K562 (cell line): ENCODE measurements at regions not wholly inside any gene's neighbourhood (a gene's known extent, or its start where the extent isn't known, plus 50 kb on each side); places are given as distances from the start of the nearest gene placed in this dataset.
A peak's percentile ranks its signal among the peaks of the same experiment; 100 is the strongest.

ENCODE experiments used
- BMI1 ChIP-seq: fragments of 150-350 bp; IDR thresholded peaks from 2 replicates; pipeline ENCODE4 v1.6.1; 2014; ENCODE audit warnings: low read length
- ERF ChIP-seq: fragments of 450-650 bp; formaldehyde crosslinking; IDR thresholded peaks from 2 replicates; pipeline ENCODE4 v1.4.0; 2020; ENCODE audit warnings: mild to moderate bottlenecking, mixed read lengths
- HMG20A ChIP-seq: fragments of 450-650 bp; formaldehyde crosslinking; conservative IDR thresholded peaks from 2 replicates; pipeline ENCODE4 v1.4.0; 2020; ENCODE audit warnings: mild to moderate bottlenecking, mixed read lengths
- NELFE ChIP-seq: IDR thresholded peaks from 2 replicates; pipeline ENCODE4 v1.6.1; 2011; ENCODE audit warnings: mild to moderate bottlenecking; ENCODE audit not compliant: insufficient read depth, insufficient read length
- PTRF ChIP-seq: fragments of 450-650 bp; IDR thresholded peaks from 2 replicates; pipeline ENCODE4 v1.6.1; 2016; ENCODE audit warnings: mild to moderate bottlenecking, missing genetic modification characterization, missing compliant biosample characterization
- RB1 ChIP-seq: fragments of 450-650 bp; IDR thresholded peaks from 2 replicates; pipeline ENCODE4 v1.6.1; 2017; ENCODE audit warnings: low read depth, mild to moderate bottlenecking
- SMARCB1 ChIP-seq: IDR thresholded peaks from 2 replicates; pipeline ENCODE4 v1.6.1; 2011; ENCODE audit warnings: improper control_type of control experiment, low read depth; ENCODE audit not compliant: insufficient read length
- ZNF445 ChIP-seq: fragments of 250-450 bp; sonication (Bioruptor Pico); IDR thresholded peaks from 2 replicates; pipeline ENCODE4 v1.4.0; 2020; ENCODE audit warnings: low read depth, mild to moderate bottlenecking, moderate library complexity
- TF ChIP-seq, protein P1 (sequence below), 2 experiments: IDR thresholded peaks in 1 of 2; conservative IDR thresholded peaks in 1 of 2; 2 replicates each; pipeline ENCODE4 v1.6.1; 2016; ENCODE audit warnings: low read depth in 2 of 2, mild to moderate bottlenecking in 1 of 2, missing compliant biosample characterization in 1 of 2, missing genetic modification characterization in 1 of 2, moderate library complexity in 1 of 2
- TF ChIP-seq, protein P2 (sequence below): fragments of 450-650 bp; IDR thresholded peaks from 2 replicates; pipeline ENCODE4 v1.6.1; 2016; ENCODE audit warnings: mild to moderate bottlenecking, moderate library complexity
- TF ChIP-seq, protein P3 (sequence below): fragments of 250-450 bp; sonication (Bioruptor Pico); IDR thresholded peaks from 2 replicates; pipeline ENCODE4 v1.8.0; 2021; ENCODE audit warnings: borderline replicate concordance, mild to moderate bottlenecking, moderate library complexity; ENCODE audit not compliant: poor library complexity, severe bottlenecking

DNA sequence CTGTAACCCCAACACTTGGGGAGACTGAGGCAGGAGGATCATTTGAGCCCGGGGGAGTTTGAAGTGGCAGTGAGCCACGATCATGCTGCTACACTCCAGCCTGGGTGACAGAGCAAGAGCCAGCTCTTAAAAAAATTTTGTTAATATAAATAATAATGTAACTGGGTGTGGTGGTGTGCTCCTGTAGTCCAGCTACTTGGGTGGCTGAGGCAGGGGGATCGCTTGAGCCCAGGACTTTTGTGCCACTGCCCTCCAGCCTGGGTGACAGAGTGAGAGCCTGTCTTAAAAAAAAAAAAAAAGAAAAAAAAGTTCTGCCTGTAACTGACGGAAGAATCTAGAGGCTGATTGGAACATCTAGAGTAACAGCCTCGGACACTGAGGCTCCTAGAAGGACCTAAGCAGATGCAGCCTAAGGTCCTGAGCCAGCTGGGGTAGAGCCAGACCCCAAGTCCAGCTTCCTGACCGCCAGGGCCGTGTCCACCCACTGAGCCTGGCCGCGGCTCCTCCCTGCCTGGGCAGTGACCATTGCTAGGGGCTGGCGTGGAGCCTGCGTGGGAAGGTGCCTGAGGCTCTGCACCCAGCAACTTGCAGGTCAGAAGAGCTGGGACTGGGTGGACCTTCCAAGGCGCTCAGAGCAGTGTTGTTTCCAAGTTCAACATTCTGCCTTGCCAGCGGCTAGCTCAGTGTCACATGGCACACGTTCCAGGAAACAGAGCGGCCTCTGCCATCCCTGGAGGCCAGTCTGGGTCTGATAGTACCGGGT, 209.4 kb upstream of the CIBAR2 start (continued):
- TF ChIP-seq, protein P1, sequence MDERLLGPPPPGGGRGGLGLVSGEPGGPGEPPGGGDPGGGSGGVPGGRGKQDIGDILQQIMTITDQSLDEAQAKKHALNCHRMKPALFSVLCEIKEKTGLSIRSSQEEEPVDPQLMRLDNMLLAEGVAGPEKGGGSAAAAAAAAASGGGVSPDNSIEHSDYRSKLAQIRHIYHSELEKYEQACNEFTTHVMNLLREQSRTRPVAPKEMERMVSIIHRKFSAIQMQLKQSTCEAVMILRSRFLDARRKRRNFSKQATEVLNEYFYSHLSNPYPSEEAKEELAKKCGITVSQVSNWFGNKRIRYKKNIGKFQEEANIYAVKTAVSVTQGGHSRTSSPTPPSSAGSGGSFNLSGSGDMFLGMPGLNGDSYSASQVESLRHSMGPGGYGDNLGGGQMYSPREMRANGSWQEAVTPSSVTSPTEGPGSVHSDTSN (CRISPR knock-in tag; IDR thresholded peaks at IDR 0.05; ENCODE audit: low read depth): no peak
- TF ChIP-seq, protein P1 (tag; conservative IDR thresholded peaks at IDR 0.05; ENCODE audit: low read depth): no peak
- no peak for TF ChIP-seq BMI1
- TF ChIP-seq ERF (CRISPR knock-in tag): peak; percentile 94
- TF ChIP-seq, protein P2, sequence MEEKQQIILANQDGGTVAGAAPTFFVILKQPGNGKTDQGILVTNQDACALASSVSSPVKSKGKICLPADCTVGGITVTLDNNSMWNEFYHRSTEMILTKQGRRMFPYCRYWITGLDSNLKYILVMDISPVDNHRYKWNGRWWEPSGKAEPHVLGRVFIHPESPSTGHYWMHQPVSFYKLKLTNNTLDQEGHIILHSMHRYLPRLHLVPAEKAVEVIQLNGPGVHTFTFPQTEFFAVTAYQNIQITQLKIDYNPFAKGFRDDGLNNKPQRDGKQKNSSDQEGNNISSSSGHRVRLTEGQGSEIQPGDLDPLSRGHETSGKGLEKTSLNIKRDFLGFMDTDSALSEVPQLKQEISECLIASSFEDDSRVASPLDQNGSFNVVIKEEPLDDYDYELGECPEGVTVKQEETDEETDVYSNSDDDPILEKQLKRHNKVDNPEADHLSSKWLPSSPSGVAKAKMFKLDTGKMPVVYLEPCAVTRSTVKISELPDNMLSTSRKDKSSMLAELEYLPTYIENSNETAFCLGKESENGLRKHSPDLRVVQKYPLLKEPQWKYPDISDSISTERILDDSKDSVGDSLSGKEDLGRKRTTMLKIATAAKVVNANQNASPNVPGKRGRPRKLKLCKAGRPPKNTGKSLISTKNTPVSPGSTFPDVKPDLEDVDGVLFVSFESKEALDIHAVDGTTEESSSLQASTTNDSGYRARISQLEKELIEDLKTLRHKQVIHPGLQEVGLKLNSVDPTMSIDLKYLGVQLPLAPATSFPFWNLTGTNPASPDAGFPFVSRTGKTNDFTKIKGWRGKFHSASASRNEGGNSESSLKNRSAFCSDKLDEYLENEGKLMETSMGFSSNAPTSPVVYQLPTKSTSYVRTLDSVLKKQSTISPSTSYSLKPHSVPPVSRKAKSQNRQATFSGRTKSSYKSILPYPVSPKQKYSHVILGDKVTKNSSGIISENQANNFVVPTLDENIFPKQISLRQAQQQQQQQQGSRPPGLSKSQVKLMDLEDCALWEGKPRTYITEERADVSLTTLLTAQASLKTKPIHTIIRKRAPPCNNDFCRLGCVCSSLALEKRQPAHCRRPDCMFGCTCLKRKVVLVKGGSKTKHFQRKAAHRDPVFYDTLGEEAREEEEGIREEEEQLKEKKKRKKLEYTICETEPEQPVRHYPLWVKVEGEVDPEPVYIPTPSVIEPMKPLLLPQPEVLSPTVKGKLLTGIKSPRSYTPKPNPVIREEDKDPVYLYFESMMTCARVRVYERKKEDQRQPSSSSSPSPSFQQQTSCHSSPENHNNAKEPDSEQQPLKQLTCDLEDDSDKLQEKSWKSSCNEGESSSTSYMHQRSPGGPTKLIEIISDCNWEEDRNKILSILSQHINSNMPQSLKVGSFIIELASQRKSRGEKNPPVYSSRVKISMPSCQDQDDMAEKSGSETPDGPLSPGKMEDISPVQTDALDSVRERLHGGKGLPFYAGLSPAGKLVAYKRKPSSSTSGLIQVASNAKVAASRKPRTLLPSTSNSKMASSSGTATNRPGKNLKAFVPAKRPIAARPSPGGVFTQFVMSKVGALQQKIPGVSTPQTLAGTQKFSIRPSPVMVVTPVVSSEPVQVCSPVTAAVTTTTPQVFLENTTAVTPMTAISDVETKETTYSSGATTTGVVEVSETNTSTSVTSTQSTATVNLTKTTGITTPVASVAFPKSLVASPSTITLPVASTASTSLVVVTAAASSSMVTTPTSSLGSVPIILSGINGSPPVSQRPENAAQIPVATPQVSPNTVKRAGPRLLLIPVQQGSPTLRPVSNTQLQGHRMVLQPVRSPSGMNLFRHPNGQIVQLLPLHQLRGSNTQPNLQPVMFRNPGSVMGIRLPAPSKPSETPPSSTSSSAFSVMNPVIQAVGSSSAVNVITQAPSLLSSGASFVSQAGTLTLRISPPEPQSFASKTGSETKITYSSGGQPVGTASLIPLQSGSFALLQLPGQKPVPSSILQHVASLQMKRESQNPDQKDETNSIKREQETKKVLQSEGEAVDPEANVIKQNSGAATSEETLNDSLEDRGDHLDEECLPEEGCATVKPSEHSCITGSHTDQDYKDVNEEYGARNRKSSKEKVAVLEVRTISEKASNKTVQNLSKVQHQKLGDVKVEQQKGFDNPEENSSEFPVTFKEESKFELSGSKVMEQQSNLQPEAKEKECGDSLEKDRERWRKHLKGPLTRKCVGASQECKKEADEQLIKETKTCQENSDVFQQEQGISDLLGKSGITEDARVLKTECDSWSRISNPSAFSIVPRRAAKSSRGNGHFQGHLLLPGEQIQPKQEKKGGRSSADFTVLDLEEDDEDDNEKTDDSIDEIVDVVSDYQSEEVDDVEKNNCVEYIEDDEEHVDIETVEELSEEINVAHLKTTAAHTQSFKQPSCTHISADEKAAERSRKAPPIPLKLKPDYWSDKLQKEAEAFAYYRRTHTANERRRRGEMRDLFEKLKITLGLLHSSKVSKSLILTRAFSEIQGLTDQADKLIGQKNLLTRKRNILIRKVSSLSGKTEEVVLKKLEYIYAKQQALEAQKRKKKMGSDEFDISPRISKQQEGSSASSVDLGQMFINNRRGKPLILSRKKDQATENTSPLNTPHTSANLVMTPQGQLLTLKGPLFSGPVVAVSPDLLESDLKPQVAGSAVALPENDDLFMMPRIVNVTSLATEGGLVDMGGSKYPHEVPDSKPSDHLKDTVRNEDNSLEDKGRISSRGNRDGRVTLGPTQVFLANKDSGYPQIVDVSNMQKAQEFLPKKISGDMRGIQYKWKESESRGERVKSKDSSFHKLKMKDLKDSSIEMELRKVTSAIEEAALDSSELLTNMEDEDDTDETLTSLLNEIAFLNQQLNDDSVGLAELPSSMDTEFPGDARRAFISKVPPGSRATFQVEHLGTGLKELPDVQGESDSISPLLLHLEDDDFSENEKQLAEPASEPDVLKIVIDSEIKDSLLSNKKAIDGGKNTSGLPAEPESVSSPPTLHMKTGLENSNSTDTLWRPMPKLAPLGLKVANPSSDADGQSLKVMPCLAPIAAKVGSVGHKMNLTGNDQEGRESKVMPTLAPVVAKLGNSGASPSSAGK: no peak
- TF ChIP-seq, protein P3, sequence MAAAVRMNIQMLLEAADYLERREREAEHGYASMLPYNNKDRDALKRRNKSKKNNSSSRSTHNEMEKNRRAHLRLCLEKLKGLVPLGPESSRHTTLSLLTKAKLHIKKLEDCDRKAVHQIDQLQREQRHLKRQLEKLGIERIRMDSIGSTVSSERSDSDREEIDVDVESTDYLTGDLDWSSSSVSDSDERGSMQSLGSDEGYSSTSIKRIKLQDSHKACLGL (CRISPR knock-in tag): no peak
- no peak for TF ChIP-seq NELFE
- TF ChIP-seq ZNF445: no peak
- TF ChIP-seq SMARCB1: no peak
- 0 out of 2 replicates have a peak, but pooled peaks have one; percentile 12 for TF ChIP-seq RB1
- TF ChIP-seq PTRF (tag): no peak
- TF ChIP-seq HMG20A (CRISPR knock-in tag): no peak
